HUES6 (cell line): ENCODE measurements at regions not wholly inside any gene's neighbourhood (a gene's known extent, or its start where the extent isn't known, plus 50 kb on each side); places are given as distances from the start of the nearest gene placed in this dataset.

ENCODE experiments used
- H3K27ac ChIP-seq: 2 replicates; pipeline ENCODE4 v1.7.0; 2013; ENCODE audit warnings: low read depth, mild to moderate bottlenecking, low read length, inconsistent platforms
- H3K27me3 ChIP-seq: 2 replicates; pipeline ENCODE4 v1.6.1; 2013; ENCODE audit warnings: low read length; ENCODE audit not compliant: control insufficient read depth, insufficient read depth
- H3K36me3 ChIP-seq: 2 replicates; pipeline ENCODE4 v1.6.1; 2013; ENCODE audit warnings: low read length; ENCODE audit not compliant: control insufficient read depth, insufficient read depth
- H3K4me1 ChIP-seq: 2 replicates; pipeline ENCODE4 v1.6.1; 2013; ENCODE audit warnings: low read length; ENCODE audit not compliant: control insufficient read depth, insufficient read depth
- H3K4me3 ChIP-seq: 2 replicates; pipeline ENCODE4 v1.5.1; 2013; ENCODE audit warnings: low read depth, low read length
- H3K9ac ChIP-seq: one replicate; pipeline ENCODE4 v1.6.1; 2013; ENCODE audit warnings: mild to moderate bottlenecking, low read length
- H3K9me3 ChIP-seq: 2 replicates; pipeline ENCODE4 v1.6.1; 2013; ENCODE audit warnings: low read depth, low read length; ENCODE audit not compliant: control insufficient read depth, insufficient read depth

GRCh38 chr3:21188459-21188858 lies 562.6 kb downstream of the ZNF385D start:
- Histone ChIP-seq H3K36me3 (no peaks in the 10 kb centered on the region), H3K9ac (no peak overlapping the region), H3K4me1 (no peaks in the 10 kb centered on the region; the same call in 1 of the 2 replicates), H3K9me3 (peaks cover 6% of the 10 kb centered on the region; the same call in 1 of the 2 replicates), H3K27ac (peak overlapping the region; percentile 26; the same call in 1 of the 2 replicates), H3K4me3 (no peak overlapping the region), H3K27me3 (no peaks in the 10 kb centered on the region)

GRCh38 chr3:21185816-21186314 lies 565.1 kb downstream of the ZNF385D start:
- Histone ChIP-seq H3K4me1 (no peaks in the 10 kb centered on the region; the same call in 1 of the 2 replicates), H3K36me3 (no peaks in the 10 kb centered on the region), H3K27me3 (no peaks in the 10 kb centered on the region), H3K4me3 (no peak overlapping the region), H3K9ac (no peak overlapping the region), H3K27ac (no peak overlapping the region), H3K9me3 (peaks cover 6% of the 10 kb centered on the region; the same call in 1 of the 2 replicates)

GRCh38 chr3:21174461-21174860 lies 576.5 kb downstream of the ZNF385D start:
- no peaks in the 10 kb centered on the region for H3K36me3 ChIP-seq
- H3K9me3 ChIP-seq = peaks cover 11% of the 10 kb centered on the region; the same call in 1 of the 2 replicates
- no peaks in the 10 kb centered on the region for H3K27me3 ChIP-seq
- H3K27ac ChIP-seq = no peak overlapping the region
- no peak overlapping the region for H3K9ac ChIP-seq
- H3K4me3 ChIP-seq = no peak overlapping the region
- peaks cover 9% of the 10 kb centered on the region; the same call in 1 of the 2 replicates for H3K4me1 ChIP-seq

GRCh38 chr3:21170964-21171363 lies 580.0 kb downstream of the ZNF385D start:
- no peaks in the 10 kb centered on the region for H3K9me3 ChIP-seq
- no peak overlapping the region for H3K9ac ChIP-seq
- peaks cover 9% of the 10 kb centered on the region; the same call in 1 of the 2 replicates for H3K4me1 ChIP-seq
- no peak overlapping the region for H3K4me3 ChIP-seq
- H3K27me3 ChIP-seq = no peaks in the 10 kb centered on the region
- H3K36me3 ChIP-seq = no peaks in the 10 kb centered on the region
- no peak overlapping the region for H3K27ac ChIP-seq

GRCh38 chr3:21169948-21170347 lies 581.1 kb downstream of the ZNF385D start:
- no peak overlapping the region for H3K9ac ChIP-seq
- no peak overlapping the region for H3K4me3 ChIP-seq
- H3K27me3 ChIP-seq = no peaks in the 10 kb centered on the region
- H3K9me3 ChIP-seq = no peaks in the 10 kb centered on the region
- no peak overlapping the region for H3K27ac ChIP-seq
- H3K4me1 ChIP-seq = peaks cover 9% of the 10 kb centered on the region; the same call in 1 of the 2 replicates
- no peaks in the 10 kb centered on the region for H3K36me3 ChIP-seq

GRCh38 chr3:21168471-21168870 lies 582.5 kb downstream of the ZNF385D start:
- Histone ChIP-seq H3K36me3 (no peaks in the 10 kb centered on the region), H3K27me3 (no peaks in the 10 kb centered on the region), H3K4me1 (peaks cover 9% of the 10 kb centered on the region; the same call in 1 of the 2 replicates), H3K9ac (no peak overlapping the region), H3K27ac (no peak overlapping the region), H3K9me3 (no peaks in the 10 kb centered on the region), H3K4me3 (no peak overlapping the region)

- Histone ChIP-seq H3K36me3 (no peaks in the 10 kb centered on the region), H3K9me3 (no peaks in the 10 kb centered on the region), H3K9ac (no peak overlapping the region), H3K4me3 (no peak overlapping the region), H3K27me3 (no peaks in the 10 kb centered on the region), H3K4me1 (no peaks in the 10 kb centered on the region), H3K27ac (no peak overlapping the region)
Observed at GRCh38 chr3:21163956-21164355, 587.1 kb downstream of the ZNF385D start.

GRCh38 chr3:21159543-21159906 lies 591.5 kb downstream of the ZNF385D start:
- Histone ChIP-seq H3K4me1 (no peaks in the 10 kb centered on the region), H3K27ac (no peak overlapping the region), H3K36me3 (no peaks in the 10 kb centered on the region), H3K4me3 (no peak overlapping the region), H3K9ac (no peak overlapping the region), H3K27me3 (no peaks in the 10 kb centered on the region), H3K9me3 (no peaks in the 10 kb centered on the region)

- no peak overlapping the region for H3K27ac ChIP-seq
- H3K4me3 ChIP-seq = no peak overlapping the region
- H3K9ac ChIP-seq = no peak overlapping the region
- H3K36me3 ChIP-seq = no peaks in the 10 kb centered on the region
- no peaks in the 10 kb centered on the region for H3K9me3 ChIP-seq
- H3K27me3 ChIP-seq = no peaks in the 10 kb centered on the region
- no peaks in the 10 kb centered on the region for H3K4me1 ChIP-seq
Observed at GRCh38 chr3:21158861-21159542, 592.0 kb downstream of the ZNF385D start.

- Histone ChIP-seq H3K9me3 (no peaks in the 10 kb centered on the region), H3K27ac (no peak overlapping the region), H3K4me1 (no peaks in the 10 kb centered on the region), H3K4me3 (no peak overlapping the region), H3K9ac (no peak overlapping the region), H3K36me3 (no peaks in the 10 kb centered on the region), H3K27me3 (no peaks in the 10 kb centered on the region)
Observed at GRCh38 chr3:21154911-21155310, 596.1 kb downstream of the ZNF385D start.

- no peak overlapping the region for H3K4me3 ChIP-seq
- H3K4me1 ChIP-seq = no peaks in the 10 kb centered on the region
Observed at GRCh38 chr3:21152555-21152954, 598.5 kb downstream of the ZNF385D start.

More at GRCh38 chr3:21152555-21152954, 598.5 kb downstream of the ZNF385D start:
- no peaks in the 10 kb centered on the region for H3K9me3 ChIP-seq
- H3K36me3 ChIP-seq = no peaks in the 10 kb centered on the region
- H3K9ac ChIP-seq = no peak overlapping the region
- H3K27me3 ChIP-seq = no peaks in the 10 kb centered on the region
- no peak overlapping the region for H3K27ac ChIP-seq
